ENCODE measurements at regions not wholly inside any gene's neighbourhood (a gene's known extent, or its start where the extent isn't known, plus 50 kb on each side); places are given as distances from the start of the nearest gene placed in this dataset.

DNA sequence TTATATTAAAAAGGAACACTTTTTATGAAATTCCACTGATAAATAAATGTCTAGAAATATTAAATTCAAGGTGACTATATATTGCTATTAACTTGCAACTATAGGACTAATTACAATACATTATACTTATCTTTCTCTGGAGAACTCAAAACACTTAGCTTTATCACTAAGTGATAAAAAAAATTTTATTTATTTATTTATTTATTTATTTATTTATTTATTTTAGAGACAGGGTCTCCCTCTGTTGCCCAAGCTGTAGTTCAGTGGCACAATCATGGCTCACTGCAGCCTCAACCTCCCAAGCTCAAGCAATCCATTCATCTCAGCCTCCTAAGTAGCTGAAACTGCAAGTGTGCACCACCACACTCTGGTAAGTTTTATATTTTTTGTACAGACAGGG, 451.1 kb downstream of the DSC3 start:
- TF ChIP-seq, protein P1, sequence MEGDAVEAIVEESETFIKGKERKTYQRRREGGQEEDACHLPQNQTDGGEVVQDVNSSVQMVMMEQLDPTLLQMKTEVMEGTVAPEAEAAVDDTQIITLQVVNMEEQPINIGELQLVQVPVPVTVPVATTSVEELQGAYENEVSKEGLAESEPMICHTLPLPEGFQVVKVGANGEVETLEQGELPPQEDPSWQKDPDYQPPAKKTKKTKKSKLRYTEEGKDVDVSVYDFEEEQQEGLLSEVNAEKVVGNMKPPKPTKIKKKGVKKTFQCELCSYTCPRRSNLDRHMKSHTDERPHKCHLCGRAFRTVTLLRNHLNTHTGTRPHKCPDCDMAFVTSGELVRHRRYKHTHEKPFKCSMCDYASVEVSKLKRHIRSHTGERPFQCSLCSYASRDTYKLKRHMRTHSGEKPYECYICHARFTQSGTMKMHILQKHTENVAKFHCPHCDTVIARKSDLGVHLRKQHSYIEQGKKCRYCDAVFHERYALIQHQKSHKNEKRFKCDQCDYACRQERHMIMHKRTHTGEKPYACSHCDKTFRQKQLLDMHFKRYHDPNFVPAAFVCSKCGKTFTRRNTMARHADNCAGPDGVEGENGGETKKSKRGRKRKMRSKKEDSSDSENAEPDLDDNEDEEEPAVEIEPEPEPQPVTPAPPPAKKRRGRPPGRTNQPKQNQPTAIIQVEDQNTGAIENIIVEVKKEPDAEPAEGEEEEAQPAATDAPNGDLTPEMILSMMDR (IDR thresholded peaks at IDR 0.05) = no peak
- TF ChIP-seq POLR2A (IDR thresholded peaks at IDR 0.05) = no peak

Measured in heart left ventricle (tissue), 13 donors.